ENCODE measurements at regions not wholly inside any gene's neighbourhood (a gene's known extent, or its start where the extent isn't known, plus 50 kb on each side); places are given as distances from the start of the nearest gene placed in this dataset.

DNA sequence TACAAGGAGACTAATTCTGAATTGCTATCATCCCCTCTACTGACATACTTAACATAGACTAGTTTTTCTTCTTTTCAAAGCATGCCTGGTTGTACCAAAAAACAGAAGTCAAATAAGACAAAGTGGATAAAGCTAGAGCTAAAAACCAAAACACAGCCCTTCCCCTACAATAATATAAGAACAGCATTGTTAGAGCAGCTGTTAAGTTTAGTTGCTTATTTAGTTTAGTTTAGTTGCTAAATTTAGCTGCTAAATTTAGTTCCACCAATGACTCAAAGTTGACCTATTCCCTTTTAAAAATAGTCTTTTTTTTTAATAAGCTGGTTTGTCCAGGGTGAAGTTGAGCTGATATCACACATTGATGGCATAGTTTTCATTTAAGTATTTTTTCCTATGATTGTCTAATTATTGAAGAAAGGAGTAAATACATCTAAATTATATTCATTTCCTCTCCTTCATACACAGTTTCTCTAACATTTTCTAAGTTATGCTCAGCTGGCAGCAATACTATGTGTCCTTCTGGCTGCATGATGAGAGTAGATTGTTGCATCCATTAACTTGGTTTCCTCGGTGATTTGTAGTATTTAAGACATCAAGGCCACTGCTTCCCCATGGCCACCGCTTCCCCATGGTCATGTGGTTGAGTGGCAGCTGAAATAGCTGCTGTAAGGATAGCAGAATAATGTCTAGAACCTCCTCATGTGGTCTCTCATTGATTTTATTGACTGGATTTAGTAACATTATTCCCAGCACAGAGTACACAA lies 718.6 kb upstream of the NECTIN3 start:
- H3K4me1 Mint-ChIP-seq: no peaks in the 10 kb centered on the region
- ChIA-PET CTCF (no interaction called here), POLR2A (no interaction called here)
- TF ChIP-seq ZNF219 (CRISPR knock-in tag; IDR thresholded peaks at IDR 0.05; ENCODE audit: borderline replicate concordance) (no peak), SP1 (CRISPR knock-in tag; conservative IDR thresholded peaks at IDR 0.05) (no peak)
- TF ChIP-seq, protein P1, sequence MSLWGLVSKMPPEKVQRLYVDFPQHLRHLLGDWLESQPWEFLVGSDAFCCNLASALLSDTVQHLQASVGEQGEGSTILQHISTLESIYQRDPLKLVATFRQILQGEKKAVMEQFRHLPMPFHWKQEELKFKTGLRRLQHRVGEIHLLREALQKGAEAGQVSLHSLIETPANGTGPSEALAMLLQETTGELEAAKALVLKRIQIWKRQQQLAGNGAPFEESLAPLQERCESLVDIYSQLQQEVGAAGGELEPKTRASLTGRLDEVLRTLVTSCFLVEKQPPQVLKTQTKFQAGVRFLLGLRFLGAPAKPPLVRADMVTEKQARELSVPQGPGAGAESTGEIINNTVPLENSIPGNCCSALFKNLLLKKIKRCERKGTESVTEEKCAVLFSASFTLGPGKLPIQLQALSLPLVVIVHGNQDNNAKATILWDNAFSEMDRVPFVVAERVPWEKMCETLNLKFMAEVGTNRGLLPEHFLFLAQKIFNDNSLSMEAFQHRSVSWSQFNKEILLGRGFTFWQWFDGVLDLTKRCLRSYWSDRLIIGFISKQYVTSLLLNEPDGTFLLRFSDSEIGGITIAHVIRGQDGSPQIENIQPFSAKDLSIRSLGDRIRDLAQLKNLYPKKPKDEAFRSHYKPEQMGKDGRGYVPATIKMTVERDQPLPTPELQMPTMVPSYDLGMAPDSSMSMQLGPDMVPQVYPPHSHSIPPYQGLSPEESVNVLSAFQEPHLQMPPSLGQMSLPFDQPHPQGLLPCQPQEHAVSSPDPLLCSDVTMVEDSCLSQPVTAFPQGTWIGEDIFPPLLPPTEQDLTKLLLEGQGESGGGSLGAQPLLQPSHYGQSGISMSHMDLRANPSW (CRISPR knock-in tag; conservative IDR thresholded peaks at IDR 0.05; ENCODE audit: low read depth): no peak
- TF ChIP-seq, protein P2, sequence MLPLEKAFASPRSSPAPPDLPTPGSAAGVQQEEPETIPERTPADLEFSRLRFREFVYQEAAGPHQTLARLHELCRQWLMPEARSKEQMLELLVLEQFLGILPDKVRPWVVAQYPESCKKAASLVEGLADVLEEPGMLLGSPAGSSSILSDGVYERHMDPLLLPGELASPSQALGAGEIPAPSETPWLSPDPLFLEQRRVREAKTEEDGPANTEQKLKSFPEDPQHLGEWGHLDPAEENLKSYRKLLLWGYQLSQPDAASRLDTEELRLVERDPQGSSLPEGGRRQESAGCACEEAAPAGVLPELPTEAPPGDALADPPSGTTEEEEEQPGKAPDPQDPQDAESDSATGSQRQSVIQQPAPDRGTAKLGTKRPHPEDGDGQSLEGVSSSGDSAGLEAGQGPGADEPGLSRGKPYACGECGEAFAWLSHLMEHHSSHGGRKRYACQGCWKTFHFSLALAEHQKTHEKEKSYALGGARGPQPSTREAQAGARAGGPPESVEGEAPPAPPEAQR (CRISPR knock-in tag; IDR thresholded peaks at IDR 0.05): no peak
- TF ChIP-seq, protein P3, sequence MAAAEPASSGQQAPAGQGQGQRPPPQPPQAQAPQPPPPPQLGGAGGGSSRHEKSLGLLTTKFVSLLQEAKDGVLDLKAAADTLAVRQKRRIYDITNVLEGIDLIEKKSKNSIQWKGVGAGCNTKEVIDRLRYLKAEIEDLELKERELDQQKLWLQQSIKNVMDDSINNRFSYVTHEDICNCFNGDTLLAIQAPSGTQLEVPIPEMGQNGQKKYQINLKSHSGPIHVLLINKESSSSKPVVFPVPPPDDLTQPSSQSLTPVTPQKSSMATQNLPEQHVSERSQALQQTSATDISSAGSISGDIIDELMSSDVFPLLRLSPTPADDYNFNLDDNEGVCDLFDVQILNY (CRISPR knock-in tag; IDR thresholded peaks at IDR 0.05): no peak
- TF ChIP-seq, protein P4, sequence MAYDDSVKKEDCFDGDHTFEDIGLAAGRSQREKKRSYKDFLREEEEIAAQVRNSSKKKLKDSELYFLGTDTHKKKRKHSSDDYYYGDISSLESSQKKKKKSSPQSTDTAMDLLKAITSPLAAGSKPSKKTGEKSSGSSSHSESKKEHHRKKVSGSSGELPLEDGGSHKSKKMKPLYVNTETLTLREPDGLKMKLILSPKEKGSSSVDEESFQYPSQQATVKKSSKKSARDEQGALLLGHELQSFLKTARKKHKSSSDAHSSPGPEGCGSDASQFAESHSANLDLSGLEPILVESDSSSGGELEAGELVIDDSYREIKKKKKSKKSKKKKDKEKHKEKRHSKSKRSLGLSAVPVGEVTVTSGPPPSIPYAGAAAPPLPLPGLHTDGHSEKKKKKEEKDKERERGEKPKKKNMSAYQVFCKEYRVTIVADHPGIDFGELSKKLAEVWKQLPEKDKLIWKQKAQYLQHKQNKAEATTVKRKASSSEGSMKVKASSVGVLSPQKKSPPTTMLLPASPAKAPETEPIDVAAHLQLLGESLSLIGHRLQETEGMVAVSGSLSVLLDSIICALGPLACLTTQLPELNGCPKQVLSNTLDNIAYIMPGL (CRISPR knock-in tag; IDR thresholded peaks at IDR 0.05): no peak
- no peak for DNase-seq (ENCODE audit: low spot score)
- no peaks in the 10 kb centered on the region for H3K36me3 Mint-ChIP-seq
- H3K27me3 Mint-ChIP-seq (ENCODE audit: low read depth): no peaks in the 10 kb centered on the region
- no peak overlapping the region for H3K27ac Mint-ChIP-seq
- ATAC-seq: no peak
- peaks cover 14% of the 10 kb centered on the region for H3K9me3 Mint-ChIP-seq
- H3K4me3 Mint-ChIP-seq: no peak overlapping the region

DNA sequence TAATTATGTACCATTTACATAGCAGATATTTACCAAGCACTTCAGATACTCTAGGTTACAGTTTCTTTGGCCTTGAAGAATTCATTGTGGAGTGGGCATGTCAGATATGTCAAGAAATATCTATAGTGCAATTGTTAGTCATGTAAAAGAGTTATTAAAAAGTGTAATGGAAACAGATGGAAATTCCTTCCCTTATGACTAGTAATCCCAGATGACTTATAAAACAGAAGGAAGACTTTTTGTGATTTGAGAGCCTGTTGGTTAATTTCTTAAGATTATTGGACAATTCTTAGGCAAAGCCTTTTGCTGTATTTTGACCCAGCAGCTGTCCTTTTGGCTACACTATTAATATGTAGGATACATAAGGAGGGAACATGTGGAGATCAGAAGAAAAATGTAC lies 708.9 kb upstream of the NECTIN3 start:
- DNase-seq (ENCODE audit: low spot score) (no peak), ATAC-seq (no peak)
- no peak overlapping the region for H3K4me3 Mint-ChIP-seq
- peaks cover 15% of the 10 kb centered on the region for H3K9me3 Mint-ChIP-seq
- H3K27ac Mint-ChIP-seq: no peak overlapping the region
- POLR2A ChIA-PET: no interaction called here
- H3K27me3 Mint-ChIP-seq (ENCODE audit: low read depth): no peaks in the 10 kb centered on the region
- CTCF ChIA-PET: no interaction called here
- peaks cover 4% of the 10 kb centered on the region for H3K4me1 Mint-ChIP-seq
- H3K36me3 Mint-ChIP-seq: peaks cover 2% of the 10 kb centered on the region
- TF ChIP-seq, protein P5, sequence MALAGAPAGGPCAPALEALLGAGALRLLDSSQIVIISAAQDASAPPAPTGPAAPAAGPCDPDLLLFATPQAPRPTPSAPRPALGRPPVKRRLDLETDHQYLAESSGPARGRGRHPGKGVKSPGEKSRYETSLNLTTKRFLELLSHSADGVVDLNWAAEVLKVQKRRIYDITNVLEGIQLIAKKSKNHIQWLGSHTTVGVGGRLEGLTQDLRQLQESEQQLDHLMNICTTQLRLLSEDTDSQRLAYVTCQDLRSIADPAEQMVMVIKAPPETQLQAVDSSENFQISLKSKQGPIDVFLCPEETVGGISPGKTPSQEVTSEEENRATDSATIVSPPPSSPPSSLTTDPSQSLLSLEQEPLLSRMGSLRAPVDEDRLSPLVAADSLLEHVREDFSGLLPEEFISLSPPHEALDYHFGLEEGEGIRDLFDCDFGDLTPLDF (CRISPR knock-in tag; IDR thresholded peaks at IDR 0.05): no peak
- TF ChIP-seq ZNF263 (CRISPR knock-in tag; IDR thresholded peaks at IDR 0.05; ENCODE audit: low read depth): no peak
- no peak for TF ChIP-seq ZNF396 (CRISPR knock-in tag; IDR thresholded peaks at IDR 0.05; ENCODE audit: borderline replicate concordance)
- TF ChIP-seq, protein P6, sequence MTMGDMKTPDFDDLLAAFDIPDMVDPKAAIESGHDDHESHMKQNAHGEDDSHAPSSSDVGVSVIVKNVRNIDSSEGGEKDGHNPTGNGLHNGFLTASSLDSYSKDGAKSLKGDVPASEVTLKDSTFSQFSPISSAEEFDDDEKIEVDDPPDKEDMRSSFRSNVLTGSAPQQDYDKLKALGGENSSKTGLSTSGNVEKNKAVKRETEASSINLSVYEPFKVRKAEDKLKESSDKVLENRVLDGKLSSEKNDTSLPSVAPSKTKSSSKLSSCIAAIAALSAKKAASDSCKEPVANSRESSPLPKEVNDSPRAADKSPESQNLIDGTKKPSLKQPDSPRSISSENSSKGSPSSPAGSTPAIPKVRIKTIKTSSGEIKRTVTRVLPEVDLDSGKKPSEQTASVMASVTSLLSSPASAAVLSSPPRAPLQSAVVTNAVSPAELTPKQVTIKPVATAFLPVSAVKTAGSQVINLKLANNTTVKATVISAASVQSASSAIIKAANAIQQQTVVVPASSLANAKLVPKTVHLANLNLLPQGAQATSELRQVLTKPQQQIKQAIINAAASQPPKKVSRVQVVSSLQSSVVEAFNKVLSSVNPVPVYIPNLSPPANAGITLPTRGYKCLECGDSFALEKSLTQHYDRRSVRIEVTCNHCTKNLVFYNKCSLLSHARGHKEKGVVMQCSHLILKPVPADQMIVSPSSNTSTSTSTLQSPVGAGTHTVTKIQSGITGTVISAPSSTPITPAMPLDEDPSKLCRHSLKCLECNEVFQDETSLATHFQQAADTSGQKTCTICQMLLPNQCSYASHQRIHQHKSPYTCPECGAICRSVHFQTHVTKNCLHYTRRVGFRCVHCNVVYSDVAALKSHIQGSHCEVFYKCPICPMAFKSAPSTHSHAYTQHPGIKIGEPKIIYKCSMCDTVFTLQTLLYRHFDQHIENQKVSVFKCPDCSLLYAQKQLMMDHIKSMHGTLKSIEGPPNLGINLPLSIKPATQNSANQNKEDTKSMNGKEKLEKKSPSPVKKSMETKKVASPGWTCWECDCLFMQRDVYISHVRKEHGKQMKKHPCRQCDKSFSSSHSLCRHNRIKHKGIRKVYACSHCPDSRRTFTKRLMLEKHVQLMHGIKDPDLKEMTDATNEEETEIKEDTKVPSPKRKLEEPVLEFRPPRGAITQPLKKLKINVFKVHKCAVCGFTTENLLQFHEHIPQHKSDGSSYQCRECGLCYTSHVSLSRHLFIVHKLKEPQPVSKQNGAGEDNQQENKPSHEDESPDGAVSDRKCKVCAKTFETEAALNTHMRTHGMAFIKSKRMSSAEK (CRISPR knock-in tag; IDR thresholded peaks at IDR 0.05; ENCODE audit: borderline replicate concordance): no peak
- TF ChIP-seq, protein P7, sequence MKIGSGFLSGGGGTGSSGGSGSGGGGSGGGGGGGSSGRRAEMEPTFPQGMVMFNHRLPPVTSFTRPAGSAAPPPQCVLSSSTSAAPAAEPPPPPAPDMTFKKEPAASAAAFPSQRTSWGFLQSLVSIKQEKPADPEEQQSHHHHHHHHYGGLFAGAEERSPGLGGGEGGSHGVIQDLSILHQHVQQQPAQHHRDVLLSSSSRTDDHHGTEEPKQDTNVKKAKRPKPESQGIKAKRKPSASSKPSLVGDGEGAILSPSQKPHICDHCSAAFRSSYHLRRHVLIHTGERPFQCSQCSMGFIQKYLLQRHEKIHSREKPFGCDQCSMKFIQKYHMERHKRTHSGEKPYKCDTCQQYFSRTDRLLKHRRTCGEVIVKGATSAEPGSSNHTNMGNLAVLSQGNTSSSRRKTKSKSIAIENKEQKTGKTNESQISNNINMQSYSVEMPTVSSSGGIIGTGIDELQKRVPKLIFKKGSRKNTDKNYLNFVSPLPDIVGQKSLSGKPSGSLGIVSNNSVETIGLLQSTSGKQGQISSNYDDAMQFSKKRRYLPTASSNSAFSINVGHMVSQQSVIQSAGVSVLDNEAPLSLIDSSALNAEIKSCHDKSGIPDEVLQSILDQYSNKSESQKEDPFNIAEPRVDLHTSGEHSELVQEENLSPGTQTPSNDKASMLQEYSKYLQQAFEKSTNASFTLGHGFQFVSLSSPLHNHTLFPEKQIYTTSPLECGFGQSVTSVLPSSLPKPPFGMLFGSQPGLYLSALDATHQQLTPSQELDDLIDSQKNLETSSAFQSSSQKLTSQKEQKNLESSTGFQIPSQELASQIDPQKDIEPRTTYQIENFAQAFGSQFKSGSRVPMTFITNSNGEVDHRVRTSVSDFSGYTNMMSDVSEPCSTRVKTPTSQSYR (CRISPR knock-in tag; IDR thresholded peaks at IDR 0.05): no peak
- no peak for TF ChIP-seq GRHL2 (CRISPR knock-in tag; IDR thresholded peaks at IDR 0.05; ENCODE audit: insufficient replicate concordance, severe bottlenecking)
- TF ChIP-seq KAT7 (CRISPR knock-in tag; IDR thresholded peaks at IDR 0.05; ENCODE audit: borderline replicate concordance): no peak
- TF ChIP-seq, protein P8, sequence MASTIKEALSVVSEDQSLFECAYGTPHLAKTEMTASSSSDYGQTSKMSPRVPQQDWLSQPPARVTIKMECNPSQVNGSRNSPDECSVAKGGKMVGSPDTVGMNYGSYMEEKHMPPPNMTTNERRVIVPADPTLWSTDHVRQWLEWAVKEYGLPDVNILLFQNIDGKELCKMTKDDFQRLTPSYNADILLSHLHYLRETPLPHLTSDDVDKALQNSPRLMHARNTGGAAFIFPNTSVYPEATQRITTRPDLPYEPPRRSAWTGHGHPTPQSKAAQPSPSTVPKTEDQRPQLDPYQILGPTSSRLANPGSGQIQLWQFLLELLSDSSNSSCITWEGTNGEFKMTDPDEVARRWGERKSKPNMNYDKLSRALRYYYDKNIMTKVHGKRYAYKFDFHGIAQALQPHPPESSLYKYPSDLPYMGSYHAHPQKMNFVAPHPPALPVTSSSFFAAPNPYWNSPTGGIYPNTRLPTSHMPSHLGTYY (CRISPR knock-in tag; IDR thresholded peaks at IDR 0.05): no peak
- TF ChIP-seq TEAD1 (CRISPR knock-in tag; IDR thresholded peaks at IDR 0.05): no peak

Measured in WTC11 (cell line).